HCT116 (cell line): ENCODE measurements at regions not wholly inside any gene's neighbourhood (a gene's known extent, or its start where the extent isn't known, plus 50 kb on each side); places are given as distances from the start of the nearest gene placed in this dataset.

ENCODE experiments used
- CTCF ChIP-seq, 3 experiments: fragments of 200-600 bp in 1 of 3; sonication (generic) in 1 of 3; IDR thresholded peaks in 2 of 3; conservative IDR thresholded peaks in 1 of 3; 2 replicates each; pipeline ENCODE4 v1.5.1; 2012 to 2017; ENCODE audit warnings: low read depth in 2 of 3, low read length in 2 of 3, antibody characterized with exemption in 1 of 3, borderline replicate concordance in 1 of 3, control low read depth in 1 of 3, mild to moderate bottlenecking in 1 of 3, mixed read lengths in 1 of 3, mixed run types in 1 of 3, moderate library complexity in 1 of 3; ENCODE audit not compliant: insufficient read depth in 1 of 3
- EZH2 ChIP-seq: fragments of 200-600 bp; sonication (generic); IDR thresholded peaks from 2 replicates; pipeline ENCODE4 v1.6.1; 2017; ENCODE audit warnings: antibody characterized with exemption, mixed run types
- JUND ChIP-seq: IDR thresholded peaks from 2 replicates; pipeline ENCODE4 v1.6.1; 2012
- POLR2A ChIP-seq: IDR thresholded peaks from 2 replicates; pipeline ENCODE4 v1.7.0; 2011; ENCODE audit warnings: borderline replicate concordance; ENCODE audit not compliant: insufficient read depth, insufficient read length; ENCODE audit errors: extremely low read depth
- SP1 ChIP-seq: IDR thresholded peaks from 2 replicates; pipeline ENCODE4 v1.6.1; 2012; ENCODE audit warnings: low read depth
- TCF7L2 ChIP-seq: IDR thresholded peaks from 2 replicates; pipeline ENCODE4 v1.7.0; 2011; ENCODE audit warnings: borderline replicate concordance, inconsistent platforms; ENCODE audit not compliant: insufficient read depth, insufficient read length; ENCODE audit errors: extremely low read depth

- no peak for TF ChIP-seq POLR2A
- no peak for TF ChIP-seq JUND
- no peak for TF ChIP-seq CTCF (IDR thresholded peaks at IDR 0.05 in 2 of 3, conservative IDR thresholded peaks at IDR 0.05 in 1 of 3; ENCODE audit: borderline replicate concordance in 1 of 3, insufficient read depth in 1 of 3, low read depth in 2 of 3, low read length in 2 of 3)
- TF ChIP-seq EZH2, result no peak
- TF ChIP-seq SP1, result no peak
- TF ChIP-seq TCF7L2, result no peak
Observed at GRCh38 chr6:160929361-160929760, 62.2 kb upstream of the MAP3K4 start.
